HepG2 (cell line): ENCODE measurements at regions not wholly inside any gene's neighbourhood (a gene's known extent, or its start where the extent isn't known, plus 50 kb on each side); places are given as distances from the start of the nearest gene placed in this dataset.

Experiments used
- ATAC-seq: fragments of 200-7000 bp; cut with Tn5 transposase; 3 replicates; pipeline ENCODE4 v1.9.1; 2020; ENCODE audit warnings: mild to moderate bottlenecking, moderate library complexity
- BruUV-seq: library from RNA; stranded (reverse); fragments of 400-500 nt; replicated peaks from 2 replicates; lab custom pipeline; 2021; lab: Mats Ljungman, UMichigan
- CTCF ChIA-PET: fragments of 300-600 bp; formaldehyde crosslinking; extraction: SDS; loops from one replicate; lab custom pipeline; 2021; ENCODE audit warnings: low total read pairs, inconsistent platforms, low intra/inter-chr PET ratio; lab: Yijun Ruan, JAX
- POLR2A ChIA-PET: fragments of 350-600 bp; sonication (Branson Sonifier 250); formaldehyde crosslinking; loops from one replicate; lab custom pipeline; 2020; ENCODE audit warnings: antibody characterized with exemption, inconsistent platforms; lab: Yijun Ruan, JAX
- DNase-seq: peaks from one replicate; pipeline ENCODE4 v3.0.0-alpha.2; 2015; ENCODE audit warnings: low spot score
- FAIRE-seq: peaks from 3 replicates; lab custom pipeline; 2011; peaks lifted over from hg19 to GRCh38; lab: Jason Lieb, UNC
- H2AFZ ChIP-seq: one replicate; pipeline ENCODE4 v1.6.1; 2011; ENCODE audit warnings: low read length, inconsistent platforms
- H3K27ac ChIP-seq: fragments of 300-600 bp; 3 replicates; pipeline ENCODE4 v1.8.0; 2011; ENCODE audit warnings: mixed run types, mild to moderate bottlenecking, mixed read lengths, low read length, inconsistent platforms; ENCODE audit not compliant: insufficient read depth; ENCODE audit errors: extremely low read length
- H3K27me3 ChIP-seq, 2 experiments: fragments of 200-600 bp in 1 of 2; 2 replicates in 1 of 2; 3 replicates in 1 of 2; pipeline versions ENCODE4 v1.6.0 to v1.8.0; 2011; ENCODE audit warnings: low read length in 2 of 2, mild to moderate bottlenecking in 2 of 2, moderate library complexity in 2 of 2, inconsistent platforms in 1 of 2; ENCODE audit not compliant: insufficient read depth in 2 of 2, control insufficient read depth in 1 of 2
- H3K36me3 ChIP-seq, 2 experiments: fragments of 200-600 bp in 1 of 2; replicated peaks in 1 of 2; 2 replicates in 1 of 2; 3 replicates in 1 of 2; pipeline versions ENCODE4 v1.5.1 to v1.8.0; 2011; ENCODE audit warnings: low read length in 2 of 2, inconsistent platforms in 1 of 2; ENCODE audit not compliant: insufficient read depth in 2 of 2, control insufficient read depth in 1 of 2
- H3K4me1 ChIP-seq: 2 replicates; pipeline ENCODE4 v1.5.1; 2012; ENCODE audit warnings: low read length, inconsistent platforms; ENCODE audit not compliant: insufficient read depth
- H3K4me2 ChIP-seq: 2 replicates; pipeline ENCODE4 v1.6.0; 2011; ENCODE audit warnings: low read depth, low read length, inconsistent platforms
- H3K4me3 ChIP-seq, 3 experiments: fragments of 200-600 bp in 1 of 3; sonication (generic), shearing (Covaris generic) in 1 of 3; replicated peaks in 1 of 3; 2 replicates each; pipeline ENCODE4 v1.5.1; 2011 to 2016; ENCODE audit warnings: low read length in 3 of 3, inconsistent platforms in 2 of 3, low read depth in 2 of 3, mild to moderate bottlenecking in 2 of 3, control low read depth in 1 of 3, mixed read lengths in 1 of 3; ENCODE audit not compliant: insufficient read depth in 1 of 3
- H3K79me2 ChIP-seq: one replicate; pipeline ENCODE4 v1.6.1; 2011; ENCODE audit warnings: low read length, inconsistent platforms; ENCODE audit not compliant: insufficient read depth
- H3K9ac ChIP-seq: 2 replicates; pipeline ENCODE4 v1.6.0; 2011; ENCODE audit warnings: mild to moderate bottlenecking, low read depth, low read length, inconsistent platforms; ENCODE audit not compliant: insufficient read depth
- H3K9me3 ChIP-seq: 2 replicates; pipeline ENCODE4 v1.5.1; 2012; ENCODE audit warnings: mild to moderate bottlenecking, low read length
- H4K20me1 ChIP-seq: 2 replicates; pipeline ENCODE4 v1.6.0; 2011; ENCODE audit warnings: inconsistent platforms, mild to moderate bottlenecking, low read length, moderate library complexity; ENCODE audit not compliant: insufficient read depth
- ATF7 ChIP-seq, 2 experiments: fragments of 450-650 bp in 1 of 2; sonication (generic) in 1 of 2; formaldehyde crosslinking in 1 of 2; IDR thresholded peaks; 2 replicates each; pipeline versions ENCODE4 v1.4.0 to v1.6.1; 2016 to 2020; ENCODE audit warnings: antibody characterized with exemption in 1 of 2, mild to moderate bottlenecking in 1 of 2, missing genetic modification reagents in 1 of 2
- JUNB ChIP-seq: sonication (generic); formaldehyde crosslinking; IDR thresholded peaks from 2 replicates; pipeline ENCODE4 v1.8.0; 2022; ENCODE audit warnings: missing genetic modification reagents, mild to moderate bottlenecking, borderline replicate concordance
- NR0B2 ChIP-seq: sonication (generic); formaldehyde crosslinking; IDR thresholded peaks from 2 replicates; pipeline ENCODE4 v1.4.0; 2020; ENCODE audit warnings: mild to moderate bottlenecking, missing genetic modification reagents
- NR2F1 ChIP-seq, 2 experiments: fragments of 450-650 bp in 1 of 2; formaldehyde crosslinking in 1 of 2; IDR thresholded peaks; 2 replicates each; pipeline versions ENCODE4 v1.5.0 to v1.6.1; 2016 to 2020; ENCODE audit warnings: mild to moderate bottlenecking in 1 of 2, missing compliant biosample characterization in 1 of 2, missing genetic modification reagents in 1 of 2, moderate library complexity in 1 of 2
- PAXIP1 ChIP-seq: sonication (generic); formaldehyde crosslinking; conservative IDR thresholded peaks from 2 replicates; pipeline ENCODE4 v1.4.0; 2020; ENCODE audit warnings: mild to moderate bottlenecking, missing genetic modification reagents, moderate library complexity
- ZFP90 ChIP-seq: sonication (generic); formaldehyde crosslinking; IDR thresholded peaks from 2 replicates; pipeline ENCODE4 v1.8.0; 2022; ENCODE audit warnings: missing genetic modification reagents, mild to moderate bottlenecking, inconsistent platforms, borderline replicate concordance
- ZNF20 ChIP-seq: sonication (generic); formaldehyde crosslinking; IDR thresholded peaks from 2 replicates; pipeline ENCODE4 v1.4.0; 2020; ENCODE audit warnings: mild to moderate bottlenecking, moderate library complexity, missing genetic modification reagents
- ZNF546 ChIP-seq: sonication (generic); formaldehyde crosslinking; conservative IDR thresholded peaks from 2 replicates; pipeline ENCODE4 v1.8.1; 2023; ENCODE audit warnings: mild to moderate bottlenecking, missing genetic modification reagents
- ZNF7 ChIP-seq: IDR thresholded peaks from 2 replicates; pipeline ENCODE4 v1.6.1; 2016; ENCODE audit warnings: missing biosample characterization, missing genetic modification reagents
- WGBS: methylation state at CpG from one replicate; pipeline ENCODE4 v1.1.6; 2017; ENCODE audit warnings: low lambda C conversion rate; 5-methylcytosine and 5-hydroxymethylcytosine counted together
- in situ Hi-C: cut with HindIII; loops from 2 replicates; pipeline ENCODE4 v1.10.0; 2017; ENCODE audit warnings: low pct_unique_long_range_greater_than_20kb; ENCODE audit not compliant: extremely low pct_ligation_motif_present
- intact Hi-C: fragments of 100-400 bp; cut with micrococcal nuclease; formaldehyde crosslinking; loops from one replicate; pipeline ENCODE4 v1.10.0; 2022; ENCODE audit not compliant: unreplicated experiment
- TF ChIP-seq, protein P1 (sequence below): sonication (generic); formaldehyde crosslinking; IDR thresholded peaks from 2 replicates; pipeline ENCODE4 v1.5.0; 2020; ENCODE audit warnings: mild to moderate bottlenecking, missing genetic modification reagents, moderate library complexity
- TF ChIP-seq, protein P2 (sequence below): sonication (generic); formaldehyde crosslinking; IDR thresholded peaks from 2 replicates; pipeline ENCODE4 v1.8.1; 2022; ENCODE audit warnings: mild to moderate bottlenecking, missing genetic modification reagents

DNA sequence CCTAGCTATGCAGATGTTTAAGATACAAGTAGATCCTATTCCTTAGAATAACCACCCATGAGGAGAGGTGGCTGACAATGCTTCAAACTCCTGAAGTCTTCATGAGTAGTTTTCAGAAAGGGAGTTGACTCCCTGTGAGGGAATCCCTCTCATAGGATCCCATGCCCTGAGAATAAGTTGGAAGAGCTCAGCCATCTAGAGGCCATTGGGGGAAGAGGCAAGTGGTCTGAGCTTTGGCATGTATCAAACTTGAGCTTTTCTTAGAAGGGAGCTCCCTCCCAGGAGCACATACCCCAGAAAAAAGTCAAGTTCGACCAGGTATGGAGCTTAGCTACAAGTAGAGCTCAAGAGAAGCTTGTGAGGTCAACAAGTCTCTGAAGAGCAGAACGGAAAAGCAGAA is 165.7 kb upstream of the RBM19 start:
- Histone ChIP-seq H3K27ac (no peak overlapping the region), H4K20me1 (no peaks in the 10 kb centered on the region), H3K36me3 (no peaks in the 10 kb centered on the region), H3K4me1 (no peaks in the 10 kb centered on the region), H3K79me2 (no peaks in the 10 kb centered on the region), H3K9me3 (no peaks in the 10 kb centered on the region), H3K27me3 (no peaks in the 10 kb centered on the region), H2AFZ (no peak overlapping the region), H3K4me2 (no peak overlapping the region), H3K9ac (no peak overlapping the region), H3K4me3 (no peak overlapping the region)
- DNase-seq (no peak), FAIRE-seq (no peak), ATAC-seq (no peak)
- POLR2A ChIA-PET: no interaction called here
- TF ChIP-seq ZNF7 (CRISPR knock-in tag): no peak
- TF ChIP-seq, protein P1, sequence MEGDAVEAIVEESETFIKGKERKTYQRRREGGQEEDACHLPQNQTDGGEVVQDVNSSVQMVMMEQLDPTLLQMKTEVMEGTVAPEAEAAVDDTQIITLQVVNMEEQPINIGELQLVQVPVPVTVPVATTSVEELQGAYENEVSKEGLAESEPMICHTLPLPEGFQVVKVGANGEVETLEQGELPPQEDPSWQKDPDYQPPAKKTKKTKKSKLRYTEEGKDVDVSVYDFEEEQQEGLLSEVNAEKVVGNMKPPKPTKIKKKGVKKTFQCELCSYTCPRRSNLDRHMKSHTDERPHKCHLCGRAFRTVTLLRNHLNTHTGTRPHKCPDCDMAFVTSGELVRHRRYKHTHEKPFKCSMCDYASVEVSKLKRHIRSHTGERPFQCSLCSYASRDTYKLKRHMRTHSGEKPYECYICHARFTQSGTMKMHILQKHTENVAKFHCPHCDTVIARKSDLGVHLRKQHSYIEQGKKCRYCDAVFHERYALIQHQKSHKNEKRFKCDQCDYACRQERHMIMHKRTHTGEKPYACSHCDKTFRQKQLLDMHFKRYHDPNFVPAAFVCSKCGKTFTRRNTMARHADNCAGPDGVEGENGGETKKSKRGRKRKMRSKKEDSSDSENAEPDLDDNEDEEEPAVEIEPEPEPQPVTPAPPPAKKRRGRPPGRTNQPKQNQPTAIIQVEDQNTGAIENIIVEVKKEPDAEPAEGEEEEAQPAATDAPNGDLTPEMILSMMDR: 0 out of 2 replicates have a peak, but pooled peaks have one; percentile 13
- TF ChIP-seq ZFP90 (CRISPR knock-in tag): no peak
- CTCF ChIA-PET: no interaction called here
- in situ Hi-C loops: no loop called here
- intact Hi-C loops: no loop called here
- no TSS peak for BruUV-seq
- 0% methylated on average over 2 of the region's 2 CpGs for WGBS

DNA sequence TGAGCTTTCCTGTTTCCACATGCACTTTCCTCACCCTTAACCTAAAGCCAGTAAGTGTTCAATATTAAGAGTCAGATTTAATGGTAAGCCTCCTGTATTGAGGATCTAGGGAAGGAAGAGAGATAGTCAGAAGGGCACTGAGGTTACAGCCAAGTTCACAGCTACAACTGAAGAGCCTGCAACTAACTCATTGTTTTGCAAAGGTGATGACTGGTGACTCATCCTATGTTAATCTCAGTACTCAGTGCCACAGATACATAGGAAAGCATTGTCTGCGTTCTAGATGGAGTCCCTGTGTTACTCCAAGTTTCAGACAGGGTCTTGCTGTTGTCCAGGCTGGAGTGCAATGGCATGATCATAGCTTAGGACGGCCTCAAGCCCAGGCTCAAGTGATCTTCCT is 157.0 kb upstream of the RBM19 start:
- no peaks in the 10 kb centered on the region for H3K79me2 ChIP-seq
- ATAC-seq (no peak), FAIRE-seq (no peak), DNase-seq (no peak)
- no peak overlapping the region for H3K9ac ChIP-seq
- H4K20me1 ChIP-seq: no peaks in the 10 kb centered on the region
- H3K4me2 ChIP-seq: no peak overlapping the region
- H3K27ac ChIP-seq: no peak overlapping the region
- H3K4me1 ChIP-seq: 0 out of 2 replicates have a peak, but pooled peaks cover 5% of the 10 kb centered on the region
- 0% methylated on average over 1 of the region's 2 CpGs for WGBS
- in situ Hi-C loops: no loop called here
- CTCF ChIA-PET: no interaction called here
- POLR2A ChIA-PET: no interaction called here
- H3K4me3 ChIP-seq: no peak overlapping the region
- intact Hi-C loops: no loop called here
- H2AFZ ChIP-seq: no peak overlapping the region
- peaks cover 0 to 4% of the 10 kb centered on the region in 2 experiments; a peak in 1 of 5 replicates for H3K27me3 ChIP-seq
- H3K9me3 ChIP-seq: no peaks in the 10 kb centered on the region
- no TSS peak for BruUV-seq
- no peaks in the 10 kb centered on the region for H3K36me3 ChIP-seq
- TF ChIP-seq PAXIP1 (CRISPR knock-in tag) (no peak), NR0B2 (CRISPR knock-in tag) (no peak), ZNF546 (CRISPR knock-in tag) (no peak), JUNB (CRISPR knock-in tag) (no peak), ATF7 (IDR thresholded peaks at IDR 0.05) (no peak), ATF7 (CRISPR knock-in tag; IDR thresholded peaks at IDR 0.05) (no peak), ZNF20 (CRISPR knock-in tag) (no peak), NR2F1 (CRISPR knock-in tag; IDR thresholded peaks at IDR 0.05) (no peak)
- TF ChIP-seq, protein P2, sequence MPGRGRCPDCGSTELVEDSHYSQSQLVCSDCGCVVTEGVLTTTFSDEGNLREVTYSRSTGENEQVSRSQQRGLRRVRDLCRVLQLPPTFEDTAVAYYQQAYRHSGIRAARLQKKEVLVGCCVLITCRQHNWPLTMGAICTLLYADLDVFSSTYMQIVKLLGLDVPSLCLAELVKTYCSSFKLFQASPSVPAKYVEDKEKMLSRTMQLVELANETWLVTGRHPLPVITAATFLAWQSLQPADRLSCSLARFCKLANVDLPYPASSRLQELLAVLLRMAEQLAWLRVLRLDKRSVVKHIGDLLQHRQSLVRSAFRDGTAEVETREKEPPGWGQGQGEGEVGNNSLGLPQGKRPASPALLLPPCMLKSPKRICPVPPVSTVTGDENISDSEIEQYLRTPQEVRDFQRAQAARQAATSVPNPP (CRISPR knock-in tag): no peak
